GM21360 (cell line): ENCODE measurements at regions not wholly inside any gene's neighbourhood (a gene's known extent, or its start where the extent isn't known, plus 50 kb on each side); places are given as distances from the start of the nearest gene placed in this dataset.

Source experiments
- ATAC-seq: cut with Tn5 transposase; IDR thresholded peaks from one replicate; pipeline ENCODE4 v1.9.1; 2021; ENCODE audit warnings: mild to moderate bottlenecking, moderate library complexity; ENCODE audit not compliant: unreplicated experiment

DNA sequence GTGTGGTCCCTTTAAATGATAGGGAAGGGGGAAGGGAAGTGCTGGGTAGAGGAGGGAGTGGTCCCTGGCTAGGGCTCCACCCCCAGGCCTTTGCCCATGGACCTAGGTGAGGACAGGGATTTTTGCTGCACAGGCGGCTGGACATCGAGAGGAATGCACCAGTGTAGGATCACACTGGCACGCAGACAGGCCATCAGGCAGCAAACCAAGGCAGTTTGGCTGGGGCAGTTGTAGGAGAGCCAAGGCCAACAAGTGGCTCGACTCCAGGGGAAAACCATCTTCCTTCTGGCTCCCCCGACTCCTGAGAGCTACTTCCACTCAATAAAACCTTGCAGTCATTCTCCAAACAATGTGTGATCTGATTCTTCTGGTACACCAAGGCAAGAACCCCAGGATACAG, 402.0 kb upstream of the LRRTM1 start:
- no peak for ATAC-seq

GRCh38 chr2:80703532-80703931, 399.0 kb upstream of the LRRTM1 start:
- no peak for ATAC-seq

DNA sequence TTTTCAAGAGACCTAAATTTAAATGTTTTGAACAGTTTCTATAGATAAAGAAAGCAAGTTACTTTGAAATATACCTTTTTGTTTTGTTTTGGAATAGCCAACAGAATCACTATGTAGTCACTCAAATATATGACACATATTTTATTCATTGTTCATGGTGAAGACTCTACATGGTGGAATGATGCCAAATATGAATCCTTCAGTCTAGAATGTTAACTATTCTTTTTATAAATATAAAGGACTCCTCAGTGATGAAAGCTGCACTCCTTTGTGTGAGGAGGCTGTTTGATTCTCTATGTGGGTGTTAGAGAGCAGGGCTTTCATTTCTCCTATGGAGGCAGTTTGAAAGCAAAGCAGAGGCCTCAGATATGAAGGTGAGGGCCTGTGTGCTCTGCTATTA, 396.4 kb upstream of the LRRTM1 start:
- ATAC-seq = no peak
